Ascending aorta (tissue), 2 donors: ENCODE measurements at regions not wholly inside any gene's neighbourhood (a gene's known extent, or its start where the extent isn't known, plus 50 kb on each side); places are given as distances from the start of the nearest gene placed in this dataset.
A peak's percentile ranks its signal among the peaks of the same experiment; 100 is the strongest.

Source experiments
- DNase-seq, 2 donors: peaks; one replicate each; pipeline ENCODE4 v3.0.0-alpha.2; 2019; ENCODE audit warnings: low spot score in 2 of 2
- H3K27ac ChIP-seq, 2 donors: fragments of 200-600 bp; sonication (generic); one replicate each; pipeline ENCODE4 v1.5.1; 2016 to 2017; ENCODE audit warnings: mild to moderate bottlenecking in 1 of 2
- H3K27me3 ChIP-seq: fragments of 200-600 bp; sonication (generic); one replicate; pipeline ENCODE4 v1.5.1; 2017
- H3K36me3 ChIP-seq, 2 donors: fragments of 200-600 bp; sonication (generic); one replicate each; pipeline ENCODE4 v1.5.1; 2016
- H3K4me1 ChIP-seq, 2 donors: fragments of 200-600 bp; sonication (generic); one replicate each; pipeline ENCODE4 v1.5.1; 2016 to 2017; ENCODE audit warnings: mild to moderate bottlenecking in 1 of 2
- H3K4me3 ChIP-seq, 2 donors: fragments of 200-600 bp; sonication (generic); one replicate each; pipeline ENCODE4 v1.5.1; 2016 to 2017; ENCODE audit warnings: mild to moderate bottlenecking in 1 of 2
- H3K9me3 ChIP-seq, 2 donors: fragments of 200-600 bp; sonication (generic); one replicate each; pipeline ENCODE4 v1.5.1; 2016
- CTCF ChIP-seq, 3 experiments: fragments of 200-600 bp in 2 of 3; fragments of 450-650 bp in 1 of 3; sonication (generic) in 2 of 3; IDR thresholded peaks; one replicate each; pipeline ENCODE4 v1.5.1; 2016 to 2019; ENCODE audit warnings: antibody characterized with exemption in 3 of 3, mild to moderate bottlenecking in 1 of 3, moderate library complexity in 1 of 3
- intact Hi-C: fragments of 100-400 bp; cut with DNase I; formaldehyde crosslinking; loops from one replicate; pipeline ENCODE4 v1.15.1; 2023

- H3K36me3 ChIP-seq = no peaks in the 10 kb centered on the region
Measured at GRCh38 chr13:109694972-109695371, 91.4 kb downstream of the IRS2 start.

GRCh38 chr13:109693213-109693612 is 93.2 kb downstream of the IRS2 start:
- no peak for DNase-seq
- no peaks in the 10 kb centered on the region for H3K36me3 ChIP-seq
- H3K4me1 ChIP-seq = no peaks in the 10 kb centered on the region
- no peak overlapping the region for H3K27ac ChIP-seq
- intact Hi-C loops = no loop called here
- TF ChIP-seq CTCF (IDR thresholded peaks at IDR 0.05) = no peak
- no peaks in the 10 kb centered on the region for H3K9me3 ChIP-seq
- no peak overlapping the region for H3K4me3 ChIP-seq
- no peaks in the 10 kb centered on the region for H3K27me3 ChIP-seq

More at GRCh38 chr13:109694972-109695371, 91.4 kb downstream of the IRS2 start:
- no peak for DNase-seq
- Histone ChIP-seq H3K4me1 (no peaks in the 10 kb centered on the region), H3K9me3 (no peaks in the 10 kb centered on the region), H3K4me3 (no peak overlapping the region), H3K27me3 (no peaks in the 10 kb centered on the region), H3K27ac (no peak overlapping the region)
- no peak for TF ChIP-seq CTCF (IDR thresholded peaks at IDR 0.05)
- intact Hi-C loops = no loop called here

GRCh38 chr13:109691689-109692088 is 94.7 kb downstream of the IRS2 start:
- intact Hi-C loops = no loop called here
- DNase-seq = no peak
- H3K4me1 ChIP-seq = no peaks in the 10 kb centered on the region

GRCh38 chr13:109687559-109688448 is 98.6 kb downstream of the IRS2 start:
- intact Hi-C loops = no loop called here
- Histone ChIP-seq H3K4me3 (no peak overlapping the region), H3K36me3 (no peaks in the 10 kb centered on the region), H3K27ac (no peak overlapping the region), H3K4me1 (peaks cover 0 to 3% of the 10 kb centered on the region in 2 donors), H3K9me3 (no peaks in the 10 kb centered on the region), H3K27me3 (no peaks in the 10 kb centered on the region)
- TF ChIP-seq CTCF (IDR thresholded peaks at IDR 0.05) = no peak
- DNase-seq = no peak

More at GRCh38 chr13:109691689-109692088, 94.7 kb downstream of the IRS2 start:
- no peak for TF ChIP-seq CTCF (IDR thresholded peaks at IDR 0.05)
- Histone ChIP-seq H3K27ac (no peak overlapping the region), H3K27me3 (no peaks in the 10 kb centered on the region), H3K4me3 (no peak overlapping the region), H3K9me3 (no peaks in the 10 kb centered on the region), H3K36me3 (no peaks in the 10 kb centered on the region)

GRCh38 chr13:109685203-109685602 is 101.2 kb downstream of the IRS2 start:
- Histone ChIP-seq H3K4me3 (peak overlapping the region in 1 of 2 donors; percentile 31), H3K27ac (no peak overlapping the region), H3K4me1 (peaks cover 0 to 3% of the 10 kb centered on the region in 2 donors), H3K27me3 (no peaks in the 10 kb centered on the region), H3K36me3 (no peaks in the 10 kb centered on the region), H3K9me3 (no peaks in the 10 kb centered on the region)
- DNase-seq = no peak
- no peak for TF ChIP-seq CTCF (IDR thresholded peaks at IDR 0.05)
- intact Hi-C loops = no loop called here
